ENCODE measurements at regions not wholly inside any gene's neighbourhood (a gene's known extent, or its start where the extent isn't known, plus 50 kb on each side); places are given as distances from the start of the nearest gene placed in this dataset.

- TF ChIP-seq CTCF (IDR thresholded peaks at IDR 0.05), result no peak
- Mint-ChIP-seq H3K36me3 (ENCODE audit: low read depth) (no peaks in the 10 kb centered on the region), H3K9me3 (peaks cover 6% of the 10 kb centered on the region), H3K27me3 (no peaks in the 10 kb centered on the region), H3K4me1 (peaks cover 8% of the 10 kb centered on the region), H3K4me3 (no peak overlapping the region), H3K27ac (no peak overlapping the region)
- intact Hi-C loops (cut with micrococcal nuclease), result no loop called here
- POLR2A ChIA-PET, result no interaction called here
- CTCF ChIA-PET, result no interaction called here
- no peak for DNase-seq
- ATAC-seq (ENCODE audit: low read depth), result no peak
Observed at GRCh38 chr1:79773385-79773784, 766.9 kb upstream of the ADGRL4 start.

- ChIA-PET POLR2A (no interaction called here), CTCF (no interaction called here)
- no peak overlapping the region for H3K4me3 Mint-ChIP-seq
- no peak for TF ChIP-seq CTCF (IDR thresholded peaks at IDR 0.05)
- peaks cover 5% of the 10 kb centered on the region for H3K9me3 Mint-ChIP-seq
- intact Hi-C loops (cut with micrococcal nuclease), result no loop called here
- H3K27me3 Mint-ChIP-seq, result no peaks in the 10 kb centered on the region
- ATAC-seq (ENCODE audit: low read depth), result no peak
- H3K4me1 Mint-ChIP-seq, result no peaks in the 10 kb centered on the region
- H3K27ac Mint-ChIP-seq, result no peak overlapping the region
- no peaks in the 10 kb centered on the region for H3K36me3 Mint-ChIP-seq (ENCODE audit: low read depth)
- no peak for DNase-seq
Observed at GRCh38 chr1:79762461-79762860, 755.9 kb upstream of the ADGRL4 start.

- Mint-ChIP-seq H3K4me1 (no peaks in the 10 kb centered on the region), H3K4me3 (no peak overlapping the region), H3K27me3 (no peaks in the 10 kb centered on the region), H3K36me3 (ENCODE audit: low read depth) (no peaks in the 10 kb centered on the region), H3K9me3 (peaks cover 5% of the 10 kb centered on the region), H3K27ac (no peak overlapping the region)
- intact Hi-C loops (cut with micrococcal nuclease), result no loop called here
- no peak for ATAC-seq (ENCODE audit: low read depth)
- DNase-seq, result no peak
- TF ChIP-seq CTCF (IDR thresholded peaks at IDR 0.05), result no peak
- ChIA-PET CTCF (no interaction called here), POLR2A (no interaction called here)
Observed at GRCh38 chr1:79760531-79760930, 754.0 kb upstream of the ADGRL4 start.

GRCh38 chr1:79749607-79750006 lies 743.1 kb upstream of the ADGRL4 start:
- no peak overlapping the region for H3K4me3 Mint-ChIP-seq
- intact Hi-C loops (cut with micrococcal nuclease), result no loop called here
- ATAC-seq (ENCODE audit: low read depth), result no peak
- no peaks in the 10 kb centered on the region for H3K4me1 Mint-ChIP-seq
- H3K27ac Mint-ChIP-seq, result no peak overlapping the region
- TF ChIP-seq CTCF (IDR thresholded peaks at IDR 0.05), result no peak
- CTCF ChIA-PET, result no interaction called here
- H3K9me3 Mint-ChIP-seq, result no peaks in the 10 kb centered on the region
- no peaks in the 10 kb centered on the region for H3K27me3 Mint-ChIP-seq
- POLR2A ChIA-PET, result no interaction called here
- H3K36me3 Mint-ChIP-seq (ENCODE audit: low read depth), result no peaks in the 10 kb centered on the region
- no peak for DNase-seq

GRCh38 chr1:79745929-79746328 lies 739.4 kb upstream of the ADGRL4 start:
- ChIA-PET CTCF (no interaction called here), POLR2A (no interaction called here)
- Mint-ChIP-seq H3K4me3 (no peak overlapping the region), H3K4me1 (peaks cover 8% of the 10 kb centered on the region), H3K27me3 (no peaks in the 10 kb centered on the region), H3K27ac (no peak overlapping the region), H3K9me3 (peaks cover 2% of the 10 kb centered on the region), H3K36me3 (ENCODE audit: low read depth) (no peaks in the 10 kb centered on the region)
- DNase-seq, result no peak
- no peak for ATAC-seq (ENCODE audit: low read depth)
- intact Hi-C loops (cut with micrococcal nuclease), result no loop called here
- no peak for TF ChIP-seq CTCF (IDR thresholded peaks at IDR 0.05)
